WTC11 (cell line): ENCODE measurements at regions not wholly inside any gene's neighbourhood (a gene's known extent, or its start where the extent isn't known, plus 50 kb on each side); places are given as distances from the start of the nearest gene placed in this dataset.

Experiments
- CTCF ChIP-seq: fragments of 200-600 bp; IDR thresholded peaks from 2 replicates; pipeline ENCODE4 v1.8.0; 2022; ENCODE audit warnings: antibody characterized with exemption
- E2F4 ChIP-seq: sonication (generic); formaldehyde crosslinking; IDR thresholded peaks from 2 replicates; pipeline ENCODE4 v1.8.1; 2022; ENCODE audit warnings: low read depth, mild to moderate bottlenecking, moderate library complexity, missing genetic modification reagents, borderline replicate concordance
- GTF2I ChIP-seq: fragments of 250-450 bp; sonication (Bioruptor Pico); conservative IDR thresholded peaks from 2 replicates; pipeline ENCODE4 v1.4.0; 2021; ENCODE audit warnings: mild to moderate bottlenecking
- NFYB ChIP-seq: sonication (generic); formaldehyde crosslinking; conservative IDR thresholded peaks from 2 replicates; pipeline ENCODE4 v1.8.0; 2022; ENCODE audit warnings: low read depth, missing genetic modification reagents
- NR1H2 ChIP-seq: sonication (generic); formaldehyde crosslinking; IDR thresholded peaks from 2 replicates; pipeline ENCODE4 v1.9.0; 2021; ENCODE audit warnings: mild to moderate bottlenecking, moderate library complexity, missing genetic modification reagents

GRCh38 chr1:94743862-94744261, 76.3 kb upstream of the SLC44A3 start:
- TF ChIP-seq E2F4 (CRISPR knock-in tag), result no peak
- no peak for TF ChIP-seq NFYB (CRISPR knock-in tag)
- no peak for TF ChIP-seq NR1H2 (CRISPR knock-in tag)
- TF ChIP-seq CTCF, result no peak
- TF ChIP-seq GTF2I (CRISPR knock-in tag), result no peak
